ENCODE measurements at regions not wholly inside any gene's neighbourhood (a gene's known extent, or its start where the extent isn't known, plus 50 kb on each side); places are given as distances from the start of the nearest gene placed in this dataset.

DNA sequence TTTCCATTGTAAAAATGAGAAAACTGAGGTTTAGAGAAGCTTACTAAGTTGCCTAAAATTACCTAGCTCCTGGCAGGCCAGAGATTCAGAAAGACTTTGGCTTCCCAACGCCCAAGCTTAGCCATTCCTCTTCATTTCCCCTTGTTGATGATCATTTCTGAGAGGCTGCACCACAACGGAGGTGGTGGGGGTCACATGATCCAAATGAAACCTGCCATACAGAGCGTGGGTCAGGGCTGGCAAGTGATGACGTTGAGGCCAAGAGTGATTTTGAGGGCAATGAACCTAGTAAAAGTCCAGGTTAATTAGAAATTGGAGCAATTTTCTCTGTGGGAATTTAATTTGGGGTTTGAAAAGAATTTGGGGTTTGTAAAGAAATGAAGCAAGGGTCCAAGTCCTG, 109.9 kb downstream of the TMEM182 start:
- H3K27me3 ChIP-seq (ENCODE audit: insufficient read depth, low read length), result no peaks in the 10 kb centered on the region
- H3K4me3 ChIP-seq (replicated peaks in 1 of 2; ENCODE audit: low read depth in 1 of 2, low read length in 2 of 2), result no peak overlapping the region
- BruUV-seq (replicated peaks), result no TSS peak
- TF ChIP-seq CEBPB (IDR thresholded peaks at IDR 0.05; ENCODE audit: low read depth) (no peak), POLR2A (IDR thresholded peaks at IDR 0.05; ENCODE audit: borderline replicate concordance, extremely low read depth, insufficient read depth, insufficient read length) (no peak), MAX (IDR thresholded peaks at IDR 0.05) (no peak), ZNF274 (IDR thresholded peaks at IDR 0.05; ENCODE audit: low read depth, low read length) (no peak), ZBTB33 (IDR thresholded peaks at IDR 0.05; ENCODE audit: extremely low read depth, insufficient replicate concordance, low read length) (no peak), EZH2 (IDR thresholded peaks at IDR 0.05) (no peak), YY1 (IDR thresholded peaks at IDR 0.05; ENCODE audit: extremely low read depth, insufficient replicate concordance, low read depth, low read length) (no peak), ATF3 (IDR thresholded peaks at IDR 0.05) (no peak), JUND (IDR thresholded peaks at IDR 0.05) (no peak), CTCF (IDR thresholded peaks at IDR 0.05 in 2 of 3, conservative IDR thresholded peaks at IDR 0.05 in 1 of 3; ENCODE audit: borderline replicate concordance in 1 of 3, insufficient read depth in 1 of 3, low read depth in 2 of 3, low read length in 2 of 3) (no peak), SP1 (IDR thresholded peaks at IDR 0.05; ENCODE audit: low read depth) (no peak), POLR2AphosphoS5 (IDR thresholded peaks at IDR 0.05; ENCODE audit: low read depth, low read length) (no peak), TCF7L2 (IDR thresholded peaks at IDR 0.05; ENCODE audit: borderline replicate concordance, extremely low read depth, insufficient read depth, insufficient read length) (no peak), SRF (IDR thresholded peaks at IDR 0.05; ENCODE audit: low read depth) (no peak), SIN3A (IDR thresholded peaks at IDR 0.05; ENCODE audit: low read depth) (no peak), EGR1 (IDR thresholded peaks at IDR 0.05; ENCODE audit: low read depth) (no peak), CBX3 (IDR thresholded peaks at IDR 0.05; ENCODE audit: low read depth) (no peak)
- TF ChIP-seq, protein P1, sequence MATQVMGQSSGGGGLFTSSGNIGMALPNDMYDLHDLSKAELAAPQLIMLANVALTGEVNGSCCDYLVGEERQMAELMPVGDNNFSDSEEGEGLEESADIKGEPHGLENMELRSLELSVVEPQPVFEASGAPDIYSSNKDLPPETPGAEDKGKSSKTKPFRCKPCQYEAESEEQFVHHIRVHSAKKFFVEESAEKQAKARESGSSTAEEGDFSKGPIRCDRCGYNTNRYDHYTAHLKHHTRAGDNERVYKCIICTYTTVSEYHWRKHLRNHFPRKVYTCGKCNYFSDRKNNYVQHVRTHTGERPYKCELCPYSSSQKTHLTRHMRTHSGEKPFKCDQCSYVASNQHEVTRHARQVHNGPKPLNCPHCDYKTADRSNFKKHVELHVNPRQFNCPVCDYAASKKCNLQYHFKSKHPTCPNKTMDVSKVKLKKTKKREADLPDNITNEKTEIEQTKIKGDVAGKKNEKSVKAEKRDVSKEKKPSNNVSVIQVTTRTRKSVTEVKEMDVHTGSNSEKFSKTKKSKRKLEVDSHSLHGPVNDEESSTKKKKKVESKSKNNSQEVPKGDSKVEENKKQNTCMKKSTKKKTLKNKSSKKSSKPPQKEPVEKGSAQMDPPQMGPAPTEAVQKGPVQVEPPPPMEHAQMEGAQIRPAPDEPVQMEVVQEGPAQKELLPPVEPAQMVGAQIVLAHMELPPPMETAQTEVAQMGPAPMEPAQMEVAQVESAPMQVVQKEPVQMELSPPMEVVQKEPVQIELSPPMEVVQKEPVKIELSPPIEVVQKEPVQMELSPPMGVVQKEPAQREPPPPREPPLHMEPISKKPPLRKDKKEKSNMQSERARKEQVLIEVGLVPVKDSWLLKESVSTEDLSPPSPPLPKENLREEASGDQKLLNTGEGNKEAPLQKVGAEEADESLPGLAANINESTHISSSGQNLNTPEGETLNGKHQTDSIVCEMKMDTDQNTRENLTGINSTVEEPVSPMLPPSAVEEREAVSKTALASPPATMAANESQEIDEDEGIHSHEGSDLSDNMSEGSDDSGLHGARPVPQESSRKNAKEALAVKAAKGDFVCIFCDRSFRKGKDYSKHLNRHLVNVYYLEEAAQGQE (IDR thresholded peaks at IDR 0.05; ENCODE audit: low read depth), result no peak
- H3K4me2 ChIP-seq (ENCODE audit: low read length), result no peak overlapping the region
- H3K27ac ChIP-seq (ENCODE audit: low read depth, low read length), result no peak overlapping the region
- H2AFZ ChIP-seq (ENCODE audit: low read depth, low read length, poor library complexity, severe bottlenecking), result no peak overlapping the region
- no peaks in the 10 kb centered on the region for H3K36me3 ChIP-seq (ENCODE audit: control insufficient read depth in 1 of 2, insufficient read depth in 2 of 2, low read length in 2 of 2)
- no peaks in the 10 kb centered on the region for H3K9me2 ChIP-seq (ENCODE audit: insufficient read depth)
- no peaks in the 10 kb centered on the region for H3K79me2 ChIP-seq (ENCODE audit: insufficient read depth, low read length)
- no peaks in the 10 kb centered on the region for H3K9me3 ChIP-seq (ENCODE audit: control insufficient read depth in 1 of 2, insufficient read depth in 1 of 2, low read depth in 1 of 2, low read length in 2 of 2)
- DNase-seq (ENCODE audit: low read depth, low spot score) (no peak), ATAC-seq (no peak)
- no peaks in the 10 kb centered on the region for H4K20me1 ChIP-seq (ENCODE audit: insufficient read depth)
- H3K9ac ChIP-seq (ENCODE audit: low read length), result no peak overlapping the region
- ChIA-PET RAD21 (ENCODE audit: low non-redundant PET in 1 of 2, low total read pairs in 2 of 2, uncharacterized antibody in 2 of 2, unreplicated experiment in 2 of 2) (no interaction called here), POLR2A (no interaction called here), CTCF (interaction anchor here (1.0 to 1.6 kb wide), 3 partner anchors 31 to 118 kb away, joined by 4 to 8 read pairs (median 6); no protein-coding TSS in a partner anchor)
- intact Hi-C loops (cut with micrococcal nuclease), result no loop called here
- H3K4me1 ChIP-seq (ENCODE audit: control insufficient read depth in 1 of 2, insufficient read depth in 2 of 2, low read length in 2 of 2), result no peaks in the 10 kb centered on the region

Data from HCT116 (cell line).